HG03342 (cell line): ENCODE measurements at regions not wholly inside any gene's neighbourhood (a gene's known extent, or its start where the extent isn't known, plus 50 kb on each side); places are given as distances from the start of the nearest gene placed in this dataset.

ENCODE experiments used
- ATAC-seq: cut with Tn5 transposase; IDR thresholded peaks from one replicate; pipeline ENCODE4 v1.9.1; 2021; ENCODE audit warnings: mild to moderate bottlenecking, moderate library complexity; ENCODE audit not compliant: unreplicated experiment

GRCh38 chr13:106246242-106246641, 289.2 kb downstream of the EFNB2 start:
- ATAC-seq, result no peak

- no peak for ATAC-seq
Measured at GRCh38 chr13:106243011-106243565, 292.4 kb downstream of the EFNB2 start.

- ATAC-seq, result no peak
Measured at GRCh38 chr13:106241974-106242953, 293.2 kb downstream of the EFNB2 start.

GRCh38 chr13:106238690-106239089, 296.8 kb downstream of the EFNB2 start:
- ATAC-seq, result no peak

GRCh38 chr13:106234636-106235035, 300.8 kb downstream of the EFNB2 start:
- no peak for ATAC-seq

- no peak for ATAC-seq
Measured at GRCh38 chr13:106233134-106233735, 302.2 kb downstream of the EFNB2 start.

- ATAC-seq, result no peak
Measured at GRCh38 chr13:106232681-106233080, 302.8 kb downstream of the EFNB2 start.

GRCh38 chr13:106230450-106230849, 305.0 kb downstream of the EFNB2 start:
- no peak for ATAC-seq

- no peak for ATAC-seq
Measured at GRCh38 chr13:106225126-106225525, 310.3 kb downstream of the EFNB2 start.

GRCh38 chr13:106220211-106220610, 315.3 kb downstream of the EFNB2 start:
- ATAC-seq, result no peak

- no peak for ATAC-seq
Measured at GRCh38 chr13:106213028-106213757, 322.3 kb downstream of the EFNB2 start.

- no peak for ATAC-seq
Measured at GRCh38 chr13:106212386-106213010, 323.0 kb downstream of the EFNB2 start.

GRCh38 chr13:106210324-106210723, 325.1 kb downstream of the EFNB2 start:
- ATAC-seq, result no peak

- ATAC-seq, result no peak
Measured at GRCh38 chr13:106205871-106206270, 329.6 kb downstream of the EFNB2 start.

GRCh38 chr13:106197496-106197895, 338.0 kb downstream of the EFNB2 start:
- no peak for ATAC-seq

- no peak for ATAC-seq
Measured at GRCh38 chr13:106187501-106188095, 347.9 kb downstream of the EFNB2 start.

GRCh38 chr13:106187101-106187500, 348.4 kb downstream of the EFNB2 start:
- no peak for ATAC-seq

- ATAC-seq, result no peak
Measured at GRCh38 chr13:106186366-106187030, 349.0 kb downstream of the EFNB2 start.

- no peak for ATAC-seq
Measured at GRCh38 chr13:106184790-106185189, 350.7 kb downstream of the EFNB2 start.
